Panc1 (cell line): ENCODE measurements at regions not wholly inside any gene's neighbourhood (a gene's known extent, or its start where the extent isn't known, plus 50 kb on each side); places are given as distances from the start of the nearest gene placed in this dataset.

ENCODE experiments used
- ATAC-seq: fragments of 200-7000 bp; cut with Tn5 transposase; 2 replicates; pipeline ENCODE4 v1.9.1; 2020; ENCODE audit warnings: mild to moderate bottlenecking, moderate library complexity
- BruUV-seq: library from RNA; stranded (reverse); fragments of 400-500 nt; replicated peaks from 2 replicates; lab custom pipeline; 2021; lab: Mats Ljungman, UMichigan
- CTCF ChIA-PET: fragments of 300-600 bp; sonication (Branson Sonifier 250); formaldehyde crosslinking; loops from one replicate; lab custom pipeline; 2022; ENCODE audit warnings: antibody characterized with exemption; lab: Charles Lee
- POLR2A ChIA-PET: fragments of 300-600 bp; sonication (Branson Sonifier 250); formaldehyde crosslinking; loops from one replicate; lab custom pipeline; 2022; ENCODE audit warnings: antibody characterized with exemption; lab: Charles Lee
- DNase-seq: peaks from one replicate; pipeline ENCODE4 v3.0.0-alpha.2; 2010; ENCODE audit warnings: low read depth, low spot score
- H3K27ac ChIP-seq: 2 replicates; pipeline ENCODE4 v1.5.1; 2011; ENCODE audit warnings: mild to moderate bottlenecking, low read length, inconsistent platforms
- H3K27me3 ChIP-seq: fragments of 200-500 bp; sonication (Bioruptor generic); 2 replicates; pipeline ENCODE4 v1.6.0; 2014; ENCODE audit warnings: low read length, inconsistent platforms; ENCODE audit not compliant: control insufficient read depth, insufficient read depth
- H3K36me3 ChIP-seq: fragments of 200-500 bp; sonication (Bioruptor generic); 2 replicates; pipeline ENCODE4 v1.5.1; 2014; ENCODE audit warnings: inconsistent platforms, mild to moderate bottlenecking, low read length, moderate library complexity; ENCODE audit not compliant: control insufficient read depth, insufficient read depth
- H3K4me1 ChIP-seq: 2 replicates; pipeline ENCODE4 v1.5.1; 2011; ENCODE audit warnings: inconsistent platforms, mild to moderate bottlenecking, low read length, moderate library complexity; ENCODE audit not compliant: control insufficient read depth, insufficient read depth
- H3K4me3 ChIP-seq, 2 experiments: 2 replicates each; pipeline ENCODE4 v1.5.1; 2011 to 2012; ENCODE audit warnings: low read depth in 2 of 2, low read length in 2 of 2, mild to moderate bottlenecking in 2 of 2, inconsistent platforms in 1 of 2, moderate library complexity in 1 of 2
- H3K9me3 ChIP-seq: fragments of 200-500 bp; sonication (Bioruptor generic); 2 replicates; pipeline ENCODE4 v1.5.1; 2014; ENCODE audit warnings: low read depth, mild to moderate bottlenecking, inconsistent platforms, low read length, moderate library complexity; ENCODE audit not compliant: control insufficient read depth, insufficient read depth
- POLR2AphosphoS5 ChIP-seq: IDR thresholded peaks from 2 replicates; pipeline ENCODE4 v1.6.1; 2012; ENCODE audit warnings: mild to moderate bottlenecking, low read depth, low read length, moderate library complexity
- SIN3A ChIP-seq: IDR thresholded peaks from 2 replicates; pipeline ENCODE4 v1.6.1; 2012; ENCODE audit warnings: low read depth, mild to moderate bottlenecking, low read length, moderate library complexity, borderline replicate concordance; ENCODE audit not compliant: insufficient read depth
- TCF7L2 ChIP-seq: IDR thresholded peaks from 2 replicates; pipeline ENCODE4 v1.6.1; 2011; ENCODE audit warnings: mild to moderate bottlenecking, low read depth, low read length, inconsistent platforms
- in situ Hi-C: cut with HindIII; loops from 2 replicates; pipeline ENCODE4 v1.10.0; 2016; ENCODE audit warnings: low sequenced_read_pairs, low pct_unique_long_range_greater_than_20kb
- intact Hi-C: fragments of 100-400 bp; cut with micrococcal nuclease; formaldehyde crosslinking; loops from one replicate; pipeline ENCODE4 v1.10.0; 2022; ENCODE audit not compliant: unreplicated experiment
- TF ChIP-seq, protein P1 (sequence below), 2 experiments: IDR thresholded peaks; 2 replicates each; pipeline ENCODE4 v1.6.1; 2011 to 2012; ENCODE audit warnings: low read depth in 2 of 2, control low read depth in 1 of 2, low read length in 1 of 2, mild to moderate bottlenecking in 1 of 2, moderate library complexity in 1 of 2; ENCODE audit not compliant: insufficient read depth in 1 of 2
- TF ChIP-seq, protein P2 (sequence below): fragments of 450-650 bp; IDR thresholded peaks from 2 replicates; pipeline ENCODE4 v1.5.1; 2017; ENCODE audit warnings: mild to moderate bottlenecking

DNA sequence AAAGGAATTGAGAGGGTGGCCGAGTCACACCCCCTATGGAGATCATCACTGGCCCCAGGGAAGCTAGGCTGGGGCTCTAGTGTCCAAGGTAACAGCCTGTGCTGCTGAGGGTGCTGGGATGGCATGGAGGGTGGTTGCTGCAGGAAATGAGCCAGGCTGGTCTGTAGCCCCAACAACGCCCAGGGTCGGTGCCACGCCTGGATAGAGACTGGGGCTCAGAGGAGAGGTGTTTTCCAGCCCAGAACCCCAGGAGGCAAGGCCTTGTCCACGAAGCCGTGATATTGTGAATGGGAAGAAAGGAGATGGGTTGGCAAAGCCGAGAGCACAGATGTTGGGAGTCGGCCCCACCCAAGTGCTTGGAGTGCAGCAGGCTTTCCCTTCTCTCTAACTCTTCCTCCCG, 68.9 kb upstream of the ACTRT2 start:
- peaks cover 19% of the 10 kb centered on the region; the same call in 1 of the 2 replicates for H3K9me3 ChIP-seq
- ATAC-seq: no peak
- no peak overlapping the region for H3K27ac ChIP-seq
- no peak overlapping the region for H3K4me3 ChIP-seq
- TF ChIP-seq POLR2AphosphoS5: no peak
- TF ChIP-seq TCF7L2: no peak
- TF ChIP-seq, protein P1, sequence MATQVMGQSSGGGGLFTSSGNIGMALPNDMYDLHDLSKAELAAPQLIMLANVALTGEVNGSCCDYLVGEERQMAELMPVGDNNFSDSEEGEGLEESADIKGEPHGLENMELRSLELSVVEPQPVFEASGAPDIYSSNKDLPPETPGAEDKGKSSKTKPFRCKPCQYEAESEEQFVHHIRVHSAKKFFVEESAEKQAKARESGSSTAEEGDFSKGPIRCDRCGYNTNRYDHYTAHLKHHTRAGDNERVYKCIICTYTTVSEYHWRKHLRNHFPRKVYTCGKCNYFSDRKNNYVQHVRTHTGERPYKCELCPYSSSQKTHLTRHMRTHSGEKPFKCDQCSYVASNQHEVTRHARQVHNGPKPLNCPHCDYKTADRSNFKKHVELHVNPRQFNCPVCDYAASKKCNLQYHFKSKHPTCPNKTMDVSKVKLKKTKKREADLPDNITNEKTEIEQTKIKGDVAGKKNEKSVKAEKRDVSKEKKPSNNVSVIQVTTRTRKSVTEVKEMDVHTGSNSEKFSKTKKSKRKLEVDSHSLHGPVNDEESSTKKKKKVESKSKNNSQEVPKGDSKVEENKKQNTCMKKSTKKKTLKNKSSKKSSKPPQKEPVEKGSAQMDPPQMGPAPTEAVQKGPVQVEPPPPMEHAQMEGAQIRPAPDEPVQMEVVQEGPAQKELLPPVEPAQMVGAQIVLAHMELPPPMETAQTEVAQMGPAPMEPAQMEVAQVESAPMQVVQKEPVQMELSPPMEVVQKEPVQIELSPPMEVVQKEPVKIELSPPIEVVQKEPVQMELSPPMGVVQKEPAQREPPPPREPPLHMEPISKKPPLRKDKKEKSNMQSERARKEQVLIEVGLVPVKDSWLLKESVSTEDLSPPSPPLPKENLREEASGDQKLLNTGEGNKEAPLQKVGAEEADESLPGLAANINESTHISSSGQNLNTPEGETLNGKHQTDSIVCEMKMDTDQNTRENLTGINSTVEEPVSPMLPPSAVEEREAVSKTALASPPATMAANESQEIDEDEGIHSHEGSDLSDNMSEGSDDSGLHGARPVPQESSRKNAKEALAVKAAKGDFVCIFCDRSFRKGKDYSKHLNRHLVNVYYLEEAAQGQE (IDR thresholded peaks at IDR 0.05; ENCODE audit: insufficient read depth in 1 of 2, low read depth in 2 of 2, low read length in 1 of 2): no peak
- TF ChIP-seq, protein P2, sequence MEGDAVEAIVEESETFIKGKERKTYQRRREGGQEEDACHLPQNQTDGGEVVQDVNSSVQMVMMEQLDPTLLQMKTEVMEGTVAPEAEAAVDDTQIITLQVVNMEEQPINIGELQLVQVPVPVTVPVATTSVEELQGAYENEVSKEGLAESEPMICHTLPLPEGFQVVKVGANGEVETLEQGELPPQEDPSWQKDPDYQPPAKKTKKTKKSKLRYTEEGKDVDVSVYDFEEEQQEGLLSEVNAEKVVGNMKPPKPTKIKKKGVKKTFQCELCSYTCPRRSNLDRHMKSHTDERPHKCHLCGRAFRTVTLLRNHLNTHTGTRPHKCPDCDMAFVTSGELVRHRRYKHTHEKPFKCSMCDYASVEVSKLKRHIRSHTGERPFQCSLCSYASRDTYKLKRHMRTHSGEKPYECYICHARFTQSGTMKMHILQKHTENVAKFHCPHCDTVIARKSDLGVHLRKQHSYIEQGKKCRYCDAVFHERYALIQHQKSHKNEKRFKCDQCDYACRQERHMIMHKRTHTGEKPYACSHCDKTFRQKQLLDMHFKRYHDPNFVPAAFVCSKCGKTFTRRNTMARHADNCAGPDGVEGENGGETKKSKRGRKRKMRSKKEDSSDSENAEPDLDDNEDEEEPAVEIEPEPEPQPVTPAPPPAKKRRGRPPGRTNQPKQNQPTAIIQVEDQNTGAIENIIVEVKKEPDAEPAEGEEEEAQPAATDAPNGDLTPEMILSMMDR: no peak
- no peak for TF ChIP-seq SIN3A
- intact Hi-C loops: no loop called here
- in situ Hi-C loops: no loop called here
- CTCF ChIA-PET: no interaction called here
- no peak for DNase-seq
- POLR2A ChIA-PET: no interaction called here
- H3K27me3 ChIP-seq: peaks cover 10% of the 10 kb centered on the region
- BruUV-seq: no TSS peak
- no peaks in the 10 kb centered on the region for H3K36me3 ChIP-seq
- no peaks in the 10 kb centered on the region for H3K4me1 ChIP-seq

DNA sequence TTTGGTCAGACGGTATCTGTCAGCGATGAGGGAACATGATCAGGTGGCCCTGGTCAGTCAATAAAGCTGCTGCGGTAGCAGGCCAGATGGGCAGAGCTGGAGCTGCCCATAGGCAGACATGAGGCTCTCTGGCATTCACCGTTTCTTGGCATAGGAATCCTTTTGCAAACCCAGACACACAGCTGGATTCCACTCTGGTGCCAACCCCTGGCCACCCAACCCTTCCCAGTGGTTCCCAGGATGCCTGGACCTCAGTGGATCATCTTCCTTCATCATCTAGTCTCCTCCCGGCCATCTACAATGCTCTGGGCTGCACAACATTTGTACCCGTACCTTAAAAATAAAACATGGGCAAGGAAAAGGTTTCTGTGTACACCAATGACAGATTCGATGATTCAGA, 68.3 kb upstream of the ACTRT2 start:
- no peak for TF ChIP-seq POLR2AphosphoS5
- TF ChIP-seq, protein P1 (IDR thresholded peaks at IDR 0.05; ENCODE audit: insufficient read depth in 1 of 2, low read depth in 2 of 2, low read length in 1 of 2): no peak
- TF ChIP-seq TCF7L2: no peak
- TF ChIP-seq, protein P2: no peak
- no peak for TF ChIP-seq SIN3A
- H3K4me1 ChIP-seq: no peaks in the 10 kb centered on the region
- no peak for DNase-seq
- in situ Hi-C loops (no loop called here), intact Hi-C loops (no loop called here)
- POLR2A ChIA-PET: no interaction called here
- no peak overlapping the region for H3K27ac ChIP-seq
- CTCF ChIA-PET: no interaction called here
- peaks cover 24% of the 10 kb centered on the region; the same call in 1 of the 2 replicates for H3K9me3 ChIP-seq
- H3K4me3 ChIP-seq: no peak overlapping the region
- peaks cover 7% of the 10 kb centered on the region for H3K27me3 ChIP-seq
- H3K36me3 ChIP-seq: no peaks in the 10 kb centered on the region
- ATAC-seq: no peak
- BruUV-seq: no TSS peak
